ENCODE measurements at regions not wholly inside any gene's neighbourhood (a gene's known extent, or its start where the extent isn't known, plus 50 kb on each side); places are given as distances from the start of the nearest gene placed in this dataset.

DNA sequence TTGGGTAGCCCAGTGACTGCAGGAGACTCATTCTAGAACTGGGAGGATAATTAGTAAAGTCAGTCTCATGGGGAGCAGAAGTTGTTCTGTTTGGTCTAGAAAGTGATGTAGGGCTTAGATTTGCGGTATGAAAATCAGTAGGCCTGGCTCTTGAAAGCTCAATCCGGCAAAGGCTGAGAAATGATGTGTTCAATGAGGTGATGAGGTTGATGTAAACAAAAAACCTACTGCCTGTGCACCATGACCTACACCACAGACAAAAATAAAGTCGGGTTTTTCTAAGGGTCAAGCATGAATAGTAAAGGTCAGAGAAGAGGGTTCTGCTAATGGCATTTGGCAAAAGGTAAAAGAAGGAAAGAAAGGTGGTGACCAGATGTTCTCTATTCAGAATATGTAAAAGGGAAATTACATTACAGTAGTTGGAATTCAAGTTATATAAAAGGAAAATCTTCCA lies 80.8 kb upstream of the COL5A2 start:
- Histone ChIP-seq H4K20me1 (replicated peaks; ENCODE audit: insufficient read depth) (no peaks in the 10 kb centered on the region), H3K4me2 (peak overlapping the region; percentile 19), H3K4me3 (no peak overlapping the region), H2AFZ (peak overlapping the region; percentile 40; the same call in 1 of the 2 replicates), H3K79me2 (replicated peaks; ENCODE audit: insufficient read depth) (no peaks in the 10 kb centered on the region), H3F3A (replicated peaks; ENCODE audit: low read depth) (no peaks in the 10 kb centered on the region), H3K4me1 (ENCODE audit: insufficient read depth) (peaks cover 15% of the 10 kb centered on the region), H3K27me3 (ENCODE audit: insufficient read depth) (no peaks in the 10 kb centered on the region), H3K27ac (ENCODE audit: low read depth) (peak overlapping the region; percentile 36), H3K9me2 (ENCODE audit: insufficient read depth) (0 out of 2 replicates have a peak, but pooled peaks cover 5% of the 10 kb centered on the region), H3K36me3 (ENCODE audit: insufficient read depth) (no peaks in the 10 kb centered on the region)
- TF ChIP-seq, protein P1, sequence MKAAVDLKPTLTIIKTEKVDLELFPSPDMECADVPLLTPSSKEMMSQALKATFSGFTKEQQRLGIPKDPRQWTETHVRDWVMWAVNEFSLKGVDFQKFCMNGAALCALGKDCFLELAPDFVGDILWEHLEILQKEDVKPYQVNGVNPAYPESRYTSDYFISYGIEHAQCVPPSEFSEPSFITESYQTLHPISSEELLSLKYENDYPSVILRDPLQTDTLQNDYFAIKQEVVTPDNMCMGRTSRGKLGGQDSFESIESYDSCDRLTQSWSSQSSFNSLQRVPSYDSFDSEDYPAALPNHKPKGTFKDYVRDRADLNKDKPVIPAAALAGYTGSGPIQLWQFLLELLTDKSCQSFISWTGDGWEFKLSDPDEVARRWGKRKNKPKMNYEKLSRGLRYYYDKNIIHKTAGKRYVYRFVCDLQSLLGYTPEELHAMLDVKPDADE (IDR thresholded peaks at IDR 0.05): no peak
- TF ChIP-seq JUNB (IDR thresholded peaks at IDR 0.05; ENCODE audit: unreplicated experiment) (no peak), NANOG (IDR thresholded peaks at IDR 0.05; ENCODE audit: borderline replicate concordance) (no peak), EZH2 (IDR thresholded peaks at IDR 0.05; ENCODE audit: low read depth, unreplicated experiment) (no peak), ZNF331 (CRISPR knock-in tag; IDR thresholded peaks at IDR 0.05; ENCODE audit: low read depth) (no peak), CREB1 (CRISPR knock-in tag; IDR thresholded peaks at IDR 0.05; ENCODE audit: low read depth) (no peak), STAT1 (IDR thresholded peaks at IDR 0.05; ENCODE audit: unreplicated experiment) (no peak), ZNF114 (CRISPR knock-in tag; IDR thresholded peaks at IDR 0.05) (no peak), POLR2AphosphoS5 (IDR thresholded peaks at IDR 0.05; ENCODE audit: low read depth) (no peak), EZH2phosphoT487 (IDR thresholded peaks at IDR 0.05; ENCODE audit: unreplicated experiment) (no peak)
- TF ChIP-seq, protein P2, sequence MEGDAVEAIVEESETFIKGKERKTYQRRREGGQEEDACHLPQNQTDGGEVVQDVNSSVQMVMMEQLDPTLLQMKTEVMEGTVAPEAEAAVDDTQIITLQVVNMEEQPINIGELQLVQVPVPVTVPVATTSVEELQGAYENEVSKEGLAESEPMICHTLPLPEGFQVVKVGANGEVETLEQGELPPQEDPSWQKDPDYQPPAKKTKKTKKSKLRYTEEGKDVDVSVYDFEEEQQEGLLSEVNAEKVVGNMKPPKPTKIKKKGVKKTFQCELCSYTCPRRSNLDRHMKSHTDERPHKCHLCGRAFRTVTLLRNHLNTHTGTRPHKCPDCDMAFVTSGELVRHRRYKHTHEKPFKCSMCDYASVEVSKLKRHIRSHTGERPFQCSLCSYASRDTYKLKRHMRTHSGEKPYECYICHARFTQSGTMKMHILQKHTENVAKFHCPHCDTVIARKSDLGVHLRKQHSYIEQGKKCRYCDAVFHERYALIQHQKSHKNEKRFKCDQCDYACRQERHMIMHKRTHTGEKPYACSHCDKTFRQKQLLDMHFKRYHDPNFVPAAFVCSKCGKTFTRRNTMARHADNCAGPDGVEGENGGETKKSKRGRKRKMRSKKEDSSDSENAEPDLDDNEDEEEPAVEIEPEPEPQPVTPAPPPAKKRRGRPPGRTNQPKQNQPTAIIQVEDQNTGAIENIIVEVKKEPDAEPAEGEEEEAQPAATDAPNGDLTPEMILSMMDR (conservative IDR thresholded peaks at IDR 0.05; ENCODE audit: low read depth in 2 of 2): no peak
- TF ChIP-seq, protein P3, sequence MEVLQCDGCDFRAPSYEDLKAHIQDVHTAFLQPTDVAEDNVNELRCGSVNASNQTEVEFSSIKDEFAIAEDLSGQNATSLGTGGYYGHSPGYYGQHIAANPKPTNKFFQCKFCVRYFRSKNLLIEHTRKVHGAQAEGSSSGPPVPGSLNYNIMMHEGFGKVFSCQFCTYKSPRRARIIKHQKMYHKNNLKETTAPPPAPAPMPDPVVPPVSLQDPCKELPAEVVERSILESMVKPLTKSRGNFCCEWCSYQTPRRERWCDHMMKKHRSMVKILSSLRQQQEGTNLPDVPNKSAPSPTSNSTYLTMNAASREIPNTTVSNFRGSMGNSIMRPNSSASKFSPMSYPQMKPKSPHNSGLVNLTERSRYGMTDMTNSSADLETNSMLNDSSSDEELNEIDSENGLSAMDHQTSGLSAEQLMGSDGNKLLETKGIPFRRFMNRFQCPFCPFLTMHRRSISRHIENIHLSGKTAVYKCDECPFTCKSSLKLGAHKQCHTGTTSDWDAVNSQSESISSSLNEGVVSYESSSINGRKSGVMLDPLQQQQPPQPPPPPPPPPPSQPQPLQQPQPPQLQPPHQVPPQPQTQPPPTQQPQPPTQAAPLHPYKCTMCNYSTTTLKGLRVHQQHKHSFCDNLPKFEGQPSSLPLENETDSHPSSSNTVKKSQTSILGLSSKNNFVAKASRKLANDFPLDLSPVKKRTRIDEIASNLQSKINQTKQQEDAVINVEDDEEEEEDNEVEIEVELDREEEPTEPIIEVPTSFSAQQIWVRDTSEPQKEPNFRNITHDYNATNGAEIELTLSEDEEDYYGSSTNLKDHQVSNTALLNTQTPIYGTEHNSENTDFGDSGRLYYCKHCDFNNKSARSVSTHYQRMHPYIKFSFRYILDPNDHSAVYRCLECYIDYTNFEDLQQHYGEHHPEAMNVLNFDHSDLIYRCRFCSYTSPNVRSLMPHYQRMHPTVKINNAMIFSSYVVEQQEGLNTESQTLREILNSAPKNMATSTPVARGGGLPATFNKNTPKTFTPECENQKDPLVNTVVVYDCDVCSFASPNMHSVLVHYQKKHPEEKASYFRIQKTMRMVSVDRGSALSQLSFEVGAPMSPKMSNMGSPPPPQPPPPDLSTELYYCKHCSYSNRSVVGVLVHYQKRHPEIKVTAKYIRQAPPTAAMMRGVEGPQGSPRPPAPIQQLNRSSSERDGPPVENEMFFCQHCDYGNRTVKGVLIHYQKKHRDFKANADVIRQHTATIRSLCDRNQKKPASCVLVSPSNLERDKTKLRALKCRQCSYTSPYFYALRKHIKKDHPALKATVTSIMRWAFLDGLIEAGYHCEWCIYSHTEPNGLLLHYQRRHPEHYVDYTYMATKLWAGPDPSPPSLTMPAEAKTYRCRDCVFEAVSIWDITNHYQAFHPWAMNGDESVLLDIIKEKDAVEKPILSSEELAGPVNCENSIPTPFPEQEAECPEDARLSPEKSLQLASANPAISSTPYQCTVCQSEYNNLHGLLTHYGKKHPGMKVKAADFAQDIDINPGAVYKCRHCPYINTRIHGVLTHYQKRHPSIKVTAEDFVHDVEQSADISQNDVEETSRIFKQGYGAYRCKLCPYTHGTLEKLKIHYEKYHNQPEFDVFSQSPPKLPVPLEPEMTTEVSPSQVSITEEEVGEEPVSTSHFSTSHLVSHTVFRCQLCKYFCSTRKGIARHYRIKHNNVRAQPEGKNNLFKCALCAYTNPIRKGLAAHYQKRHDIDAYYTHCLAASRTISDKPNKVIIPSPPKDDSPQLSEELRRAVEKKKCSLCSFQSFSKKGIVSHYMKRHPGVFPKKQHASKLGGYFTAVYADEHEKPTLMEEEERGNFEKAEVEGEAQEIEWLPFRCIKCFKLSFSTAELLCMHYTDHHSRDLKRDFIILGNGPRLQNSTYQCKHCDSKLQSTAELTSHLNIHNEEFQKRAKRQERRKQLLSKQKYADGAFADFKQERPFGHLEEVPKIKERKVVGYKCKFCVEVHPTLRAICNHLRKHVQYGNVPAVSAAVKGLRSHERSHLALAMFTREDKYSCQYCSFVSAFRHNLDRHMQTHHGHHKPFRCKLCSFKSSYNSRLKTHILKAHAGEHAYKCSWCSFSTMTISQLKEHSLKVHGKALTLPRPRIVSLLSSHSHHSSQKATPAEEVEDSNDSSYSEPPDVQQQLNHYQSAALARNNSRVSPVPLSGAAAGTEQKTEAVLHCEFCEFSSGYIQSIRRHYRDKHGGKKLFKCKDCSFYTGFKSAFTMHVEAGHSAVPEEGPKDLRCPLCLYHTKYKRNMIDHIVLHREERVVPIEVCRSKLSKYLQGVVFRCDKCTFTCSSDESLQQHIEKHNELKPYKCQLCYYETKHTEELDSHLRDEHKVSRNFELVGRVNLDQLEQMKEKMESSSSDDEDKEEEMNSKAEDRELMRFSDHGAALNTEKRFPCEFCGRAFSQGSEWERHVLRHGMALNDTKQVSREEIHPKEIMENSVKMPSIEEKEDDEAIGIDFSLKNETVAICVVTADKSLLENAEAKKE (CRISPR knock-in tag; IDR thresholded peaks at IDR 0.05): no peak
- TF ChIP-seq, protein P4, sequence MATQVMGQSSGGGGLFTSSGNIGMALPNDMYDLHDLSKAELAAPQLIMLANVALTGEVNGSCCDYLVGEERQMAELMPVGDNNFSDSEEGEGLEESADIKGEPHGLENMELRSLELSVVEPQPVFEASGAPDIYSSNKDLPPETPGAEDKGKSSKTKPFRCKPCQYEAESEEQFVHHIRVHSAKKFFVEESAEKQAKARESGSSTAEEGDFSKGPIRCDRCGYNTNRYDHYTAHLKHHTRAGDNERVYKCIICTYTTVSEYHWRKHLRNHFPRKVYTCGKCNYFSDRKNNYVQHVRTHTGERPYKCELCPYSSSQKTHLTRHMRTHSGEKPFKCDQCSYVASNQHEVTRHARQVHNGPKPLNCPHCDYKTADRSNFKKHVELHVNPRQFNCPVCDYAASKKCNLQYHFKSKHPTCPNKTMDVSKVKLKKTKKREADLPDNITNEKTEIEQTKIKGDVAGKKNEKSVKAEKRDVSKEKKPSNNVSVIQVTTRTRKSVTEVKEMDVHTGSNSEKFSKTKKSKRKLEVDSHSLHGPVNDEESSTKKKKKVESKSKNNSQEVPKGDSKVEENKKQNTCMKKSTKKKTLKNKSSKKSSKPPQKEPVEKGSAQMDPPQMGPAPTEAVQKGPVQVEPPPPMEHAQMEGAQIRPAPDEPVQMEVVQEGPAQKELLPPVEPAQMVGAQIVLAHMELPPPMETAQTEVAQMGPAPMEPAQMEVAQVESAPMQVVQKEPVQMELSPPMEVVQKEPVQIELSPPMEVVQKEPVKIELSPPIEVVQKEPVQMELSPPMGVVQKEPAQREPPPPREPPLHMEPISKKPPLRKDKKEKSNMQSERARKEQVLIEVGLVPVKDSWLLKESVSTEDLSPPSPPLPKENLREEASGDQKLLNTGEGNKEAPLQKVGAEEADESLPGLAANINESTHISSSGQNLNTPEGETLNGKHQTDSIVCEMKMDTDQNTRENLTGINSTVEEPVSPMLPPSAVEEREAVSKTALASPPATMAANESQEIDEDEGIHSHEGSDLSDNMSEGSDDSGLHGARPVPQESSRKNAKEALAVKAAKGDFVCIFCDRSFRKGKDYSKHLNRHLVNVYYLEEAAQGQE (IDR thresholded peaks at IDR 0.05; ENCODE audit: unreplicated experiment): no peak
- peaks cover 10% of the 10 kb centered on the region; the same call in 2 of the 3 replicates for H3K4me1 Mint-ChIP-seq
- DNase-seq (ENCODE audit: low spot score) (peak; percentile 11), ATAC-seq (no peak)
- peaks cover 2% of the 10 kb centered on the region; the same call in 2 of the 3 replicates for H3K9me3 Mint-ChIP-seq
- no peaks in the 10 kb centered on the region; the same call in 2 of the 3 replicates for H3K36me3 Mint-ChIP-seq (ENCODE audit: low read depth)
- no peak overlapping the region for H3K4me3 Mint-ChIP-seq
- no peaks in the 10 kb centered on the region for H3K27me3 Mint-ChIP-seq (ENCODE audit: insufficient read depth, low read depth, poor library complexity)
- peak overlapping the region; percentile 64 for H3K27ac Mint-ChIP-seq

All from GM23338 (cell line).